ENCODE measurements at regions not wholly inside any gene's neighbourhood (a gene's known extent, or its start where the extent isn't known, plus 50 kb on each side); places are given as distances from the start of the nearest gene placed in this dataset.

GRCh38 chrX:63285375-63285774, 65.8 kb downstream of the SPIN4 start:
- Histone ChIP-seq H3K4me1 (no peaks in the 10 kb centered on the region), H3K9me3 (no peaks in the 10 kb centered on the region), H3K36me3 (no peaks in the 10 kb centered on the region), H3K27me3 (no peaks in the 10 kb centered on the region), H3K27ac (no peak overlapping the region), H3K4me3 (no peak overlapping the region)
- no peak for DNase-seq
- TF ChIP-seq CTCF (IDR thresholded peaks at IDR 0.05) (no peak), POLR2A (IDR thresholded peaks at IDR 0.05) (no peak)
- intact Hi-C loops (cut with DNase I; ENCODE audit: low total_unique reads): no loop called here

DNA sequence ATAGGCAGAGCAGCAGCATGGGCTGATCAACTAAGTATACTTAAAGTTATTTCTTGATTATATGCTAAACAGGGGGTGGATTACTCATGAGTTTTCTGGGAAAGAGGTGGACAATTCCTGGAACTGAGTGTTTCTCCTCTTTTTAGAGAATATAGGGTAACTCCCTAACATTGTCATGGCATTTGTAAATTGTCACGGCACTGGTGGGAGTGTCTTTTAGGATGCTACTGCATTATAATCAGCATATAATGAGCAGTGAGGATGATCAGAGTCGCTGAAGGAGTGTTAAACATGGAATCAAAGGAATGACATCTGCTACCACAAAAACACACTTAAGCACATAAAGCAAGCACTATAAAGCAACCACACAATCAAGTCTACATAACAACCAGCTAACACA, 66.5 kb downstream of the SPIN4 start:
- Histone ChIP-seq H3K4me3 (no peak overlapping the region), H3K27ac (no peak overlapping the region), H3K36me3 (no peaks in the 10 kb centered on the region), H3K9me3 (no peaks in the 10 kb centered on the region), H3K27me3 (no peaks in the 10 kb centered on the region), H3K4me1 (no peaks in the 10 kb centered on the region)
- no peak for TF ChIP-seq CTCF (IDR thresholded peaks at IDR 0.05)
- no peak for TF ChIP-seq POLR2A (IDR thresholded peaks at IDR 0.05)
- DNase-seq: no peak
- intact Hi-C loops (cut with DNase I; ENCODE audit: low total_unique reads): no loop called here

GRCh38 chrX:63283348-63283747, 67.8 kb downstream of the SPIN4 start:
- no peaks in the 10 kb centered on the region for H3K4me1 ChIP-seq
- no peaks in the 10 kb centered on the region for H3K36me3 ChIP-seq
- DNase-seq: no peak
- H3K27me3 ChIP-seq: no peaks in the 10 kb centered on the region
- H3K27ac ChIP-seq: no peak overlapping the region
- intact Hi-C loops (cut with DNase I; ENCODE audit: low total_unique reads): no loop called here
- no peak for TF ChIP-seq POLR2A (IDR thresholded peaks at IDR 0.05)
- TF ChIP-seq CTCF (IDR thresholded peaks at IDR 0.05): no peak
- H3K4me3 ChIP-seq: no peak overlapping the region
- no peaks in the 10 kb centered on the region for H3K9me3 ChIP-seq

GRCh38 chrX:63282828-63283227, 68.3 kb downstream of the SPIN4 start:
- Histone ChIP-seq H3K9me3 (no peaks in the 10 kb centered on the region), H3K27me3 (no peaks in the 10 kb centered on the region), H3K4me1 (no peaks in the 10 kb centered on the region), H3K36me3 (no peaks in the 10 kb centered on the region), H3K4me3 (no peak overlapping the region), H3K27ac (no peak overlapping the region)
- no peak for DNase-seq
- TF ChIP-seq POLR2A (IDR thresholded peaks at IDR 0.05) (no peak), CTCF (IDR thresholded peaks at IDR 0.05) (no peak)
- intact Hi-C loops (cut with DNase I; ENCODE audit: low total_unique reads): no loop called here

DNA sequence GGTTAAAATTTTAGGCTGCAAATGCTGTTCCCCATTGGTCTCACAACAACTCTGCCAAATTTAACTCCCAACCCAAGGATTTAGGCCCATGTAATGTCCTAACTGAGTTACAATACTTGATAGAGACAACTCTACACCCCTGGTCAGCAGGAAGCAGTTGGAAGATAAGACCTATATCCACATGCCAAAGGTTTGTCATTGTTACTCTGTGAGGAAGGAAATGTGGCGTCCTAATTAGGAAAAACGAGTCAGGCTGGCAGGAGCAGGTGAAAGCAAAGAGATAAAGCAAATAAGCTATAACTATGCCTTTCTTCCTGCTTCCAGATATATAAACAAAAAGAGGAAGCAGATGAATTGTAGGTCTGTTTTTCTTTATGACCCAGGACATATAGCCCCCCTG, 69.1 kb downstream of the SPIN4 start:
- Histone ChIP-seq H3K36me3 (no peaks in the 10 kb centered on the region), H3K4me3 (no peak overlapping the region), H3K4me1 (no peaks in the 10 kb centered on the region), H3K27me3 (no peaks in the 10 kb centered on the region), H3K9me3 (no peaks in the 10 kb centered on the region), H3K27ac (no peak overlapping the region)
- no peak for DNase-seq
- intact Hi-C loops (cut with DNase I; ENCODE audit: low total_unique reads): no loop called here
- TF ChIP-seq CTCF (IDR thresholded peaks at IDR 0.05): no peak
